H4 (cell line): ENCODE measurements at regions not wholly inside any gene's neighbourhood (a gene's known extent, or its start where the extent isn't known, plus 50 kb on each side); places are given as distances from the start of the nearest gene placed in this dataset.
"Not testable (repeated sequence)": the region's sequence is repeated elsewhere in the genome, so short reads cannot be mapped to it uniquely, and the experiment has no call there.

Source experiments
- DNase-seq: peaks from one replicate; pipeline ENCODE4 v3.0.0-alpha.2; 2015; ENCODE audit warnings: low spot score

DNA sequence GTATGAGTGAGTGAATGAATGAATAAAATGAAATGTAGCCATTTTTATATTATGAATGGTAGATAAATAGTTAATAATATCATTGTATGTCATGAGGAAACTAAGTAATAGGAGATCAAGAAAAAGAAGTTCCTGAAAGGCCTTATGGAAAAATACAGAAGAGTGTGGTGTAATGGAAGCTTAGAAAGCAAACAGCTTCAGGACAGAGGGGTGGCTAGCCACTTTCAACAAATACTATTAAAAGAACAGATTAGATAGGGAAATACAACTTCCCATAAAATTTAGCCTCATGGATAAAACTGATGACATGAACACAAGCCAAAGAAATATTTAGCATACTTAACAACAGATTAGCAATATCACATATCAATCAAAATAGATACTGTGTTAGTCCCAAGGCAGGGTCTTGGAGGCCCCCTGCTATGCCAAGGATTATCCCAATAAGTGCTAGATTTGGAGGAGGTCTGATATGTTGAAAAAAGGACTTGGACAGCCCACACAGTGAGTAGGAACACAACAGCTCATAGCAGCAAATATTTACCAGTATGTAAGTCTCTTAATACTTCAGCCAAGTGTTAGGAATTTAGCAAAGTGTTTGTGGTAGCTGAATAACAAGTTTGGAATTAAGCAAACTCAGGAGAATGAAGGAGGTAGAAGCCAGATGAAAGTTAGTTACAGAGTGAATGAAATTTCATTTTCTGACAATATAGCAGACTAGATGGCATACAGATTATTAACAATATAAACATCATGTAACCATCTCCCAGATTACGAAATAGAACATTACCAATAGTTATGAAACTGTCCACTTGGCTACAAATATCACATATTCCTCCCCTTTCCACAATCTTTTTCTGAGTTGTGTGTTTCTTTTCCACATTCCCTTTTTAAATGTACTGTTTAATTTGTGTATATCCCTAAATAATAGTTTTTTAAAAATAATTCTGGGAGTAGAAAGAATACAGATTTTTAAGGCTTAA lies 1632.0 kb downstream of the PCDH9 start:
- peak; percentile 13 for DNase-seq

DNA sequence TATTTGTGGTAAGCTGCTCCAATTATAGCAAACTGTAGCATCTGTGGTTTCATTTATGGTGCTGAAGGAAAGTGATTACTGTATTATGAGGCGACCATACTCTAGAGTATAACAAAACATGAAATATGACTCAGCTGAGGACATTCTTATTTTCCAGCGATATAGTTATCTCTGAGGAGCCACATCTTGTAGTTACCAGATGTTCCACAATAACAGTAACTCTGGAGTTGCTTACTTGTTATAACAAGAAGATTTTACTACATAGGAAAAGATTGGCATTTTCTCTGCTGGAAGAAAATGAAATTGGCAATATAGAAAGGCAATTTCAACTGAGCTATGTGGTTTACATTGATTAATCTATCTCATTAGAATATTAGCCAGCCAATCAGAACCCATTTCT lies 1634.2 kb downstream of the PCDH9 start:
- no peak for DNase-seq

DNA sequence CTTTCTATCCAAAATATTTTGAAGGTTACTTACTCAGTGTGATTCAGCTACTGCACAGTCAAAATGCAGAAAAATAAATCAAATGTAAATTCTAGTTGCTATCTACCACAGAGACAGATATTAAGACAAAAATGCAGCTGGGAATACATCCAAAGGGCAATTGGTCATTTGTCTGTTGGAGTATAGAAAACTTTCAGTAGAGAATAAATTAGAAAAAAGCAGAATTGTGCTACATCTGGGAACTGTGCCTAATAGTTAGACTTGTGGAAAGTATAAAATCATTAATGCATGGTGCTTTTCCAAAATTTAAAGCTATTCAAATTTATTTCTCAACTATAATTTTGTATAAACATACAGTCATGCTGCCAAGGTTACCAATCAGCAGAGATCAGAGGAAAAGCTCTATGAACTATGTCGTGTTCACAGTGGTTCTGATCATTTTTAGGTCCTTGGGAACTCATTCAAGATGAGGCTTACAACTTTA lies 1635.8 kb downstream of the PCDH9 start:
- DNase-seq: no peak

DNA sequence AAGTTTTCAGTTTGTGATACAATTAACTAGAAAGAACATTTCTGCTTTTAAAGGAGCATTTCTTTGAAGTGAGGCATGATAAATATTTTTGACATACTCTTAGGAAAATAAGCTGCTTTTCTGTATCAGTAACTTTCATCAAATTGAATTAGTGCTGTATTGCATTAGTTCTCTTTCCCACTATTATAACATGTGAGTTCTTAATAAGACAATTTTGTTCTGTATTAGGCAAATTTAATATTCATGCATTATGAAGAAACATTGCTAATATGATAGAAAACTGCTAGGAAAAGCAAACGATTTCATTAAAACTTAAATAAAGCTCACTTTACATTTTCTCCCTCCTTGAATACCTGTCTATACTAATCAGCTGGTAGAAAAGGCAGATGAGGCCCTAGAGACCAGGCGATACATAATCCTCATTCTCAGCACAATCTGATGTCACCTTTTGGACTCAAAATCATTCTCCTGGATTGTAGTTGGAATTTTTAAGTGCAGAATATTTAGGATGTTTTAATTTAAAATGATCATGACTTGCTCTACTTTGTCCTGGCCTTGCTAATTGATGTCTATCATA lies 1636.8 kb downstream of the PCDH9 start:
- no peak for DNase-seq

DNA sequence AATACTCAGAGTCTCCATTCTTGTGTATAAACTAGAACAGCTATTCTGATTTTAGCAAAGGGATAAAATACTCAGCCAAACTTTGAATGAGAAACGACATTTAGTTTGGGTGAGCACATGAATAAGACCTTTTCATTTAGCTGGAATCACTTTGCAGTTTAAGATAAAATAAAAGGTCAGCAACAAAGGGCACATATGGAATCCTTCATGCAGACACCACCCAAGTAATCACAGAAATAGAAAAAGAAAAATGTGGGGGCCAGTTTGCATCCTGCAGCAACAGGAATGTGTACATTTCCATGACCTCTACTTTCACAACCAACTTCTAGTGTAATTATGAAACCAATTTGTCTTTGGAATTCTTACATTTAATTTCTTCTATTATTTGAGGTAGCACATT lies 1637.4 kb downstream of the PCDH9 start:
- DNase-seq: no peak

DNA sequence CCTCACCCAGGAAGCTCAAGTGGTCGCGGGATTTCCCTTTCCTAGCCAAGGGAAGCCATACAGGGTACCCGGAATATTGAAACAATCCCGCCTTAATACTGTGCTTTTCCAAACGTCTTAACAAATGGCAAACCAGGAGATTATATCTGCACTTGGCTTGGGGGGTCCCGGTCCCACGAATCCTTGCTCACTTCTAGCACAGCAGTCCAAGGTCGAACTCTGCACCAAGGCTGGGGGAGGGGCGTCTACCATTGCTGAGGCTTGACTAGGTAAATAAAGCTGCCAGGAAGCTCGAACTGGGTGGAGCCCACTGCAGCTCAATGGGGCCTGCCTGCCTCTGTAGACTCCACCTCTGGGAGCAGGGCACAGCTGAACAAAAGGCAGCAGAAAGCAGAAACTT lies 1644.8 kb downstream of the PCDH9 start:
- DNase-seq: no peak

DNA sequence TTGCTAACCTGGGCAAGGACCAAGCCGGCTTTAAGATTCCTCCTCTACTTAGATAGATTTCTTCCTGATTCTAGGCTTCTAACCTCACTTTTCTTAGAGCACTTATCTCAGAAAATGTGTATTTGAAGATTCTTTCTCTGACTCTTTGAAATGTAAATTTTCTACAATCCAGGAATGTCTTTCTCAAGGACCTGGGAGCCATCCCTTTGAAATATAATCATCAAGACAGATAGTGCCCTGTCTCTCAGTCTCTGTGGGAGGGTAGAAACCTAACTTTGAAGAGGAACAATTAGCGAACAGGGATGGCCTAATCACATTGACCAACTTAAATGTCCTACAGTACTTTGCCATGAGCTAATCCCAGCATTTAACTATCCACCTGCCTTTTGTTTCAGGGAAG lies 1646.0 kb downstream of the PCDH9 start:
- DNase-seq: no peak

DNA sequence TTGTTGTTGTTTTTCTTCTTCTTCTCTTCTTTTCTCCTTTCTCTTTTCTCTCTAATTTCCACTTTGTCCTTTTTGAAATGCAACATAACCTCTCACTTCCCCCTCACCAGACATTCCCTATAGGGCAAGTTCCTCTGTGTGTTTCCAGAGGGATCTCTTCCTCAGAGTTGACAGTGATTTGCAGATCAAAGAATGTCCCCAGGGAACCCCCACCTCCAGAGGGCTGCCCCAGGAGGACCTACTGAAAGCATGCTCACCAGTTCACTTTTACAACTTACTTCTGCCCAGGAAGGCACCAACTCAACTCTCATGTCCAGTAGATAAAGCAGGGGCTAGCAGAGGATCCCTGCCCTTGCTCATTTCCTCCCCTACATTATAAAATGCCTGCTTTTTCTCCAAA lies 1648.0 kb downstream of the PCDH9 start:
- DNase-seq: no peak

DNA sequence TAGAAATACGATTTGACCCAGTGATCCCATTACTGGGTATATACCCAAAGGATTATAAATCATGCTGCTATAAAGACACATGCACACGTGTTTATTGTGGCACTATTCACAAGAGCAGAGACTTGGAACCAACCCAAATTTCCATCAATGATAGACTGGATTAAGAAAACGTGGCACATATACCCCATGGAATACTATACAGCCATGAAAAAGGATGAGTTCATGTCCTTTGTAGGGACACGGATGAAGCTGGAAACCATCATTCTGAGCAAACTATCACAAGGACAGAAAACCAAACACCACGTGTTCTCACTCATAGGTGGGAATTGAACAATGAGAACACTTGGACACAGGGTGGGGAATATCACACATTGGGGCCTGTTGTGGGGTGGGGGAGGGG lies 1665.6 kb downstream of the PCDH9 start:
- not testable (repeated sequence) for DNase-seq

DNA sequence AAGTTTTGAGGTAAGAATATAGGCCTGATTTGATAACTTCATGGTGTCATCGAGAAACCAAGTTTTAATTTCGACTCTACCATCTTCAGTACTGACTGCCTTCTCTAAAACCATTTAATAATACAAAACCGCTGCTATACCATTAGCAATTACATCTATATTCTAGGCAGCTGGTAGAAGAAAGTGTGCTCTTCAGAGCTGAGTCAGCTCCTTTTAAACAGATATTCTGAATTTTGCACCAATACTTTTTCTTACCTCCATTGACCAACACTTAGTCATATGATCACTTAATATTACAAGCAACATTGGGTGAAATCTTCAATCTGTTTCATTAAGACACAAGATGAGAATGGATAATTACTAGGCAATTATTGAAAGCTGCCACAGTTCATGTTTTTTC lies 1667.8 kb downstream of the PCDH9 start:
- DNase-seq: no peak

DNA sequence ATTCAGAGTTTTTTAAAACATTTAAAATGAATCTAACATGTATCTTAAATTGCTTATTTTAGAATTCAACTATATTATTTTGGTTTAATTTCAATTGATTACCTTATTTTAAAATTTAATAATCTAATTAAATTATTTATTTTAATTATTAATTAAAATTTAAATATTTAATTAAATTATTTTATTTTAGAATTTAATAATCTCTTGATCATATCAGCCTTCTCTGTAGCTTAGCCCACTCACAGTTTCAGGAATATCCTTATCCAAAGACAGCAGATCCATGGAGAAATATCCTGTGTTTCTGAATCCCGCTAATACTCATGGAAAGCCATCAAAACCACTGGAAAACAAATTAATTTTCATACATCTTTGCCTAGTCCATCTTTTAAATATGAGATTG lies 1669.2 kb downstream of the PCDH9 start:
- DNase-seq: no peak

DNA sequence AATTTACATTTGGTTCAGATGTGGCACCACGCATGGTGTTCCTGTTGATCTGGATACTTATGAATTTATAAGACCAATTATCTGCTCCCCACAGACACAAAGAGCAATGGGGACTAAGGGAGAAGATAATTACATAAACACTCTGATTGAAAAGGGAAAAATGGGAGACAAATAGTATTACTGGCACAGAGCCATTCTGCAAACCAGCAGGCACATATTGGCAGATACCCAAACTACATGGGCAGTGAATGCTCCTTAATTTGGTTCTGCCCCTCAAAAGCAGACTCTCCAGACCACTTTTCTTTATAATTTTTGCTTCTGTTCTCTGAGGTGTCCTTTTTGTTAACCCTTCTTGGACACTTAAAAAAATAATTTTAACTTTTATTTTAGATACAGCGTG lies 1674.2 kb downstream of the PCDH9 start:
- DNase-seq: no peak

DNA sequence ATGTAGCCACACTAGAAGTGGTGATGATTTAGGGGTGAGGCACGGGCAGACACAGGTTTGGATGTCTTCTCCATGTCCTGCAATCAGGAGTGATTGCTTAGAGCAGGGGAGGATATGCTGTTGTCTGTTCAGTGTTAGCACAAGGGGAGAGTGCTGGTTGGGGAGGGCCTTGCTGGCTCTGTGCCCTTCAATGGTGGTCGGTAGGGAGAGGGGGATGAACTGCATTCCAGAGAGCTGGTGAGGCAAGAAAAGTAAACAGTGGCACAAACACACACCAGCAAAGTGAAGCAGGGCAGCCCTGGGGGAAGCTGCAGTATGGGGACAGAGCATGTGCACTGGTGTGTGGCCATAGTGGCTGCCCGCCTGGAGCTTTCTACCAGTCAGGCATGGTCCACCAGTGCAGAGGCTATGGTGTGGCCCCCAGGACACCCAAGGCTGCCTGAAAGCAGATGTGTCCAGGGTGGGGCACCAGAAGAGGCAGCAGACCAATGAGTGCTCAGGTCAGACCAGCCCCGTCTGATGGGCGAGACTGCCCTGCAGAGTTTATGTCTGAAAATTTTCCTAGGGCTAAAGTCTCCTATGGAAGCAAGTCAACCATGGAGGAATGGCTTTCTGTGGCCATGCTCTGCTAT lies 1676.9 kb downstream of the PCDH9 start:
- DNase-seq: no peak

DNA sequence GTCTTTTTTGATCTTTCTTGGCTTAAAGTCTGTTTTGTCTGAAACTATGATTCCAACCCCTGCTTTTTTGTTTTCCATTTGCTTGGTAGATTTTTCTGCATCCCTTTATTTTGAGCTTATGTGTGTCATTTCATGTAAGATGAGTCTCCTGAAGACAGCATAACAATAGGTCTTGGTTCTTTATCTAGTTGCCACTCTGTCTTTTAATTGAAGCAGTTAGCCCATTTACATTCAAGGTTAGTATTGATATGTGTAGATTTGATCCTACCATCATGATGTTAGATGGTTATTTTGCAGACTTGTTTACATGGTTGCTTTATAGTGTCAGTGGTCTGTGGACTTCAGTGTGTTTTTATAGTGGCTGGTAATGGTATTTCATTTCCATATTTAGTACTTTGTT lies 1678.9 kb downstream of the PCDH9 start:
- DNase-seq: no peak

DNA sequence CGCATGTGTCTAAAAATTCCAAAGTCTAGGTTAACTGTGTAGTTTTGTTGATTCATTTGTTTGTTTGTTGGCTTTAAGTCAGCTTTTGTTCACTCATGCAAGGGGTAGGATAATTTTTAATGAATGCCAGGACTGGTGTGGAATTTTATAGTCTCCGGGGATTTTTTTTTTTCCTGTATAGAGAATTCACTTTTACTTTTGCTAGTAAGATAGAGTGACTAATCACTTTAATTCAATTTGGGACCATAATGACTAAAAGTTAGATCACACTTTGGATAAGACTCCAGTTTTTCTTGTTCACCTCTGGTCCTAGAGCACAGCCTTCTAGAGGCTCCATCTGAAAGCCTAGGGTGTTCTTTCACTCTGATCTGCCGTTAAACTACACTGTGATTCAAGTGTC lies 1690.0 kb downstream of the PCDH9 start:
- no peak for DNase-seq

DNA sequence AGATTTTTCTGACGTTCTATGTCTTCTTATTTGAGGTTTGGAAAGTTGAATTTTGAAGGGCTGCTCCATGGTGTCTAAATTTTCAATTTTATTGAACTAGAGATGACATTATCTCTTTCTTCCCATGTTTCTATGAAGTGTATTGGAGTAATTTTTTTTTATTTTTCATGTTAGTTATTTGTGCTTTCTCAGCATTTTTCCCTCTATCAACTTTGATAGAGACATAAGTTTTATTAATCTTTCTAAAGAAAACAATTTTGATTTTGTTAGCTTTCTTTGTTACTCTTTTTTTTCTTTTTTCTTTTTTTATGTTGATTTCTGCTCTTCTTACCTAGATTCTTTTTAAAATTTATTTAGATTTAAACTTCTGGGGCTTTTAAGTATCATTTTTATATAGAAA lies 1694.8 kb downstream of the PCDH9 start:
- DNase-seq: no peak

DNA sequence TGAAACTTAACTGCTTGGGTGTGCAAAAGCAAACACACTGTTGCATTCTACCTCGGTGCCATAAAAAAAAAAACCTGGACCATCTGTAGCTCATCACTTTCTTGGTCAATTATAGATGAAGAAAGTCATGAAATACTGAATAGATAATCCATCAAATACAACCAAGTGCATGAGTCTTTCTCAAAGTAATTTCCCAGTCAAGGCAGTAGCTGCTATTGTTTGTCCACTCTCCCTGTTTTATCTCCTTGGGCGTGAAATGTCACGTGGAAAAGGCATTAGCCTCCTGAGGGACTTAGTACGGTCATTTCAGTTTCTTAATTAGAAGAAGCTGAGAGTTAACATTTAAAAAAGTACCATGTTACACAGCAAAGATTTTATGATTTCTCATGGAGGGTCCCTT lies 1697.9 kb downstream of the PCDH9 start:
- DNase-seq: no peak

DNA sequence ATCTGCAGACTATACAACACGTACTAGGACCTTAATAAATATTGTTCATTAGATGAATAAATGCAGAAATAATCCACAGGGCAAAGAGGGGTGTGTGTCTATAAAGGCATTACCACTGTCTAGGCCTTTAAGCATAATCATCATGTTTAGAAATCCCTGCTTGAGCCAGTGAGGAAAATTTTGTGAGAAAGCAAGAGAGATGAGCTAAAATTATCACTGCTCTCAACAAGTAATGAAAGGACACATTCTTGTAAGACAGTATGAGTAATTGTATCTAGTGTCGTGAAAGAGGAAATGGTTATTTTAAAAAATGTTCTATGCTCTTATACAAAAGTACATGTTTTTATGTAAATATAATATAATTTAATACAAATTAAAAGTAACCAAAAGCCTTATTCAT lies 1699.4 kb downstream of the PCDH9 start:
- DNase-seq: no peak

DNA sequence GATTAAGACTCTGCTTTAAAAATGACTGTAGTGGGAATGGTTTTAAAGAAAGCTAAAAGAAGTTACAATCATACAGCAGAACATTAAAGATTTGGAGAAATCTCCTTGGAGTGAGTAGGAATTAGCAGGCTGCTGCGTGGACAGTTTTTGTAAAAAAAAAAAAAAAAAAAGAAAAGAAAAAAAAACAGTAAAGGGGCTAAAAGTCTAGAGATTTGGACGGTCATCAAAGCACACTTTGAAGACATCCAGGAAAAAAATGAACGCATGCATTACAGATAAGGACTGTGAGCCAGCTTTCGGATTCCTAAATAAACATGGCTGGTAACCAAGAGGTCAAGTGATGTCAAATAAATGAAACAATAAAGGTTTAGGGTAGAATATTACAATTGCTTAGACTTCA lies 1700.6 kb downstream of the PCDH9 start:
- DNase-seq: no peak

DNA sequence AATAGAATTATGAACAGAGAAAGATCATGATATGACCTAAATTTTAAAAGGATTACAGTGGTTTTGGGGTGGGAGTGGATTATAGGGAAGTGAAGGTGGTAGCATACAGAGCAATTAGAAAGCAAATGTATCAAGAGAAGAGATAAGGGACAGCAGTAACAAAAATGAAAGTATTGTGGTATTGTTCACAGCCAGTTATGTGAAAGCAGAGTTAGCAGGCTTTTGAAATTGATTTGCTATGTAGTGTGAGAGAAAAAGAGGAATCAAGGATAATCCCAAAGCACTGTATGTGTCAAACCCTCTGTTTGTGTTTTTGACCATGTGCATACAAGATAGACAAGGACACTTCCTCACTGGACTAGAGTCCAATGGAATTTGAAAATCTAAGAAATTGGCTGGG lies 1721.4 kb downstream of the PCDH9 start:
- no peak for DNase-seq

DNA sequence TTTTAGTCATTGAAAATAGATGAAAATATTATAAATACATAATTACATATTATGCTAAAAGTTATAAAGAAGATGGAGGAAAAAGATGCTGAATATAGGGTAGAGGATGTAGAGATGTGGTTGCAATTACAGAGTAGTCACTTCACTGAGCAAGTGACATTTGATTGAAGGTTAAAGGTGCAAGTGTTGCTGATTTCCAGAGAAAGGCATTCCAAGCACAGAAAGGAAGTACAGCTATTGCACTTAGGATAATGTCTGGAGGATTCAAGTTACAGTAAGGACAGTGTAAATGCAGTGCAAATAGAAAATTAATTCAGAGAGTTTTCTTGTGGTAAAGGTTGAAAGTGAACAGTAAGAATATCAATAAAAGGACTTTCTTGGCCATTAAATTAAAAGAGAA lies 1721.8 kb downstream of the PCDH9 start:
- no peak for DNase-seq

DNA sequence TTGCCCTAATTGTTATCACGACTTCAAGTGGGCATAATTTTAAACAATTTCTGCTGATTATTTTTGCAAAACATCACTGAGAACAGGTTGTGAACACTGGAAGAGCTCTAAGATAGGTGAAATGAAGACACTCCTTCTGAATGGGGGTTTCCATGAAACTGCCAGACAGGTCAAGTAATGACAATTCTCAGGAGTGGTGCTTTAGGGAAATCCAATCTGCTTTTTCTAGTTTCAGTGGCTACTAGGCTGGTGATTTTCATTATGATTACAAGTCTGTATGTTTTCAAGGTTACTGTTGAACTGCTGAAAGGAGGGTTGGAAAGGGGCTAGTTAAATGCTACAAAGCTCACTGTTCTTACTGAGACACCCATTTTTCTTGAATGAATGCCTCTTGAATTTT lies 1724.2 kb downstream of the PCDH9 start:
- DNase-seq: no peak

DNA sequence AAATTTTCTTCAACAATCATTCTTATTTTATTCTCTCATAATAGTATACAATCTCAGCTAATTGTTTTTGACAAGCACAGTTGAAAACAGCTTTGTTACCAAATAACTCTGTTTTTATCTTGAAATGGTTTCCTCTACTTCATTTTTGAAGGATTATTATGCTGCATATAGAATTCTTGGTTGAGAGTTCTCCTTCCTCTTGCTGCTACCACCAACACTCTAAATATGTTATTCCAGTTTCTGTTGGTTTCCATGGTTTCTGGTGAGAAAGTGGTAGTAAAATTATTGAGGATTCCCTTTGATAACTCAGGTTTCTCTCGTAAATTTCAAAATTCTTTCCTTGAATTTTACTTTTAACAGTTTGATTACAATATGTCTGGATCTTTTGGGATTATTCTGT lies 1725.9 kb downstream of the PCDH9 start:
- no peak for DNase-seq
